PC-3 (cell line): ENCODE measurements at regions not wholly inside any gene's neighbourhood (a gene's known extent, or its start where the extent isn't known, plus 50 kb on each side); places are given as distances from the start of the nearest gene placed in this dataset.

Experiments
- EZH2 ChIP-seq: fragments of 300-600 bp; sonication (generic); IDR thresholded peaks from one replicate; pipeline ENCODE4 v1.6.1; 2017; ENCODE audit warnings: antibody characterized with exemption, mild to moderate bottlenecking, low read length; ENCODE audit not compliant: unreplicated experiment
- EZH2phosphoT487 ChIP-seq: fragments of 300-600 bp; sonication (generic); IDR thresholded peaks from 2 replicates; pipeline ENCODE4 v1.6.1; 2018; ENCODE audit warnings: mild to moderate bottlenecking, antibody characterized with exemption, low read length, borderline replicate concordance
- TF ChIP-seq, protein P1 (sequence below): fragments of 300-600 bp; sonication (generic); conservative IDR thresholded peaks from 2 replicates; pipeline ENCODE4 v1.5.1; 2017; ENCODE audit warnings: antibody characterized with exemption, low read depth, mild to moderate bottlenecking, low read length

DNA sequence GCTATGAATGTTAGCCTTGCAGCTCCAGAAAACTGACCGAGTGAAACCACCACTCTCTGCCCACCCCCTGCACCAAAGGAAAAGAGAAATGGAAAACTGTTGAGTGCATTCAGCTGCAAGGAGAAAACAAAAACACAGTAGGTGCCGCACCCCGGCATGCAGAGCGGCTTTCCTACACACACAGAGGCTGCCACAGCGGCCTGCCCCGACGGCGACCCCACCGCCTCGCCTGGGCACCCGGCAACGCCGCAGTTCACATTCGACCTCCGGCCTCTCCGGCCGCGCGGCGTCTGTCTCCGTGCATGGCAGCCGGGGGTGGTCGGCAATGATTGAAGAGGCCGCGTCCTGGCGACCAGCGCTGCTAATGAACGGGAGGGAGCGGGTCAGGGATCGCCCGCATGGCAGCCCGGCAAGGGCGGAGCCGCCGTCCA is 417.1 kb upstream of the SALL3 start:
- TF ChIP-seq, protein P1, sequence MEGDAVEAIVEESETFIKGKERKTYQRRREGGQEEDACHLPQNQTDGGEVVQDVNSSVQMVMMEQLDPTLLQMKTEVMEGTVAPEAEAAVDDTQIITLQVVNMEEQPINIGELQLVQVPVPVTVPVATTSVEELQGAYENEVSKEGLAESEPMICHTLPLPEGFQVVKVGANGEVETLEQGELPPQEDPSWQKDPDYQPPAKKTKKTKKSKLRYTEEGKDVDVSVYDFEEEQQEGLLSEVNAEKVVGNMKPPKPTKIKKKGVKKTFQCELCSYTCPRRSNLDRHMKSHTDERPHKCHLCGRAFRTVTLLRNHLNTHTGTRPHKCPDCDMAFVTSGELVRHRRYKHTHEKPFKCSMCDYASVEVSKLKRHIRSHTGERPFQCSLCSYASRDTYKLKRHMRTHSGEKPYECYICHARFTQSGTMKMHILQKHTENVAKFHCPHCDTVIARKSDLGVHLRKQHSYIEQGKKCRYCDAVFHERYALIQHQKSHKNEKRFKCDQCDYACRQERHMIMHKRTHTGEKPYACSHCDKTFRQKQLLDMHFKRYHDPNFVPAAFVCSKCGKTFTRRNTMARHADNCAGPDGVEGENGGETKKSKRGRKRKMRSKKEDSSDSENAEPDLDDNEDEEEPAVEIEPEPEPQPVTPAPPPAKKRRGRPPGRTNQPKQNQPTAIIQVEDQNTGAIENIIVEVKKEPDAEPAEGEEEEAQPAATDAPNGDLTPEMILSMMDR = no peak
- no peak for TF ChIP-seq EZH2
- TF ChIP-seq EZH2phosphoT487 = no peak
